KMS-11 (cell line): ENCODE measurements at regions not wholly inside any gene's neighbourhood (a gene's known extent, or its start where the extent isn't known, plus 50 kb on each side); places are given as distances from the start of the nearest gene placed in this dataset.

ENCODE experiments used
- H2AFZ ChIP-seq: fragments of 200-600 bp; sonication (generic); 2 replicates; pipeline ENCODE4 v1.6.1; 2016; ENCODE audit warnings: antibody characterized with exemption, mixed run types, low read depth
- H3K27ac ChIP-seq: fragments of 200-600 bp; sonication (generic); 2 replicates; pipeline ENCODE4 v1.6.1; 2016; ENCODE audit warnings: mild to moderate bottlenecking, mixed run types
- H3K27me3 ChIP-seq: fragments of 200-600 bp; sonication (generic); 2 replicates; pipeline ENCODE4 v1.6.1; 2017; ENCODE audit warnings: mild to moderate bottlenecking, low read depth, mixed run types, moderate library complexity; ENCODE audit not compliant: insufficient read depth
- H3K36me3 ChIP-seq: fragments of 200-600 bp; sonication (generic); 2 replicates; pipeline ENCODE4 v1.6.1; 2017; ENCODE audit warnings: mild to moderate bottlenecking, mixed run types; ENCODE audit not compliant: insufficient read depth
- H3K4me1 ChIP-seq: fragments of 200-600 bp; sonication (generic); 2 replicates; pipeline ENCODE4 v1.6.1; 2016; ENCODE audit warnings: mild to moderate bottlenecking, low read depth, mixed run types; ENCODE audit not compliant: poor library complexity, severe bottlenecking
- H3K4me2 ChIP-seq: fragments of 200-600 bp; sonication (generic); 2 replicates; pipeline ENCODE4 v1.7.0; 2016; ENCODE audit warnings: mild to moderate bottlenecking, mixed run types
- H3K4me3 ChIP-seq: fragments of 200-600 bp; sonication (generic); IDR thresholded peaks from 2 replicates; pipeline ENCODE4 v1.6.1; 2017; ENCODE audit warnings: low read depth, low read length, mixed read lengths; ENCODE audit not compliant: insufficient read depth
- H3K79me2 ChIP-seq: fragments of 200-600 bp; sonication (generic); 2 replicates; pipeline ENCODE4 v1.6.1; 2016; ENCODE audit warnings: low read depth, mixed run types; ENCODE audit not compliant: insufficient read depth
- H3K9ac ChIP-seq: fragments of 200-600 bp; sonication (generic); 2 replicates; pipeline ENCODE4 v1.6.1; 2016; ENCODE audit warnings: mild to moderate bottlenecking, mixed run types
- H4K20me1 ChIP-seq: fragments of 200-600 bp; sonication (generic); 2 replicates; pipeline ENCODE4 v1.6.1; 2016; ENCODE audit warnings: mild to moderate bottlenecking, mixed run types; ENCODE audit not compliant: insufficient read depth
- TF ChIP-seq, protein P1 (sequence below): fragments of 200-600 bp; sonication (generic); conservative IDR thresholded peaks from 2 replicates; pipeline ENCODE4 v1.6.1; 2017; ENCODE audit warnings: low read depth, mild to moderate bottlenecking, antibody characterized with exemption, low read length, moderate library complexity, mixed read lengths

DNA sequence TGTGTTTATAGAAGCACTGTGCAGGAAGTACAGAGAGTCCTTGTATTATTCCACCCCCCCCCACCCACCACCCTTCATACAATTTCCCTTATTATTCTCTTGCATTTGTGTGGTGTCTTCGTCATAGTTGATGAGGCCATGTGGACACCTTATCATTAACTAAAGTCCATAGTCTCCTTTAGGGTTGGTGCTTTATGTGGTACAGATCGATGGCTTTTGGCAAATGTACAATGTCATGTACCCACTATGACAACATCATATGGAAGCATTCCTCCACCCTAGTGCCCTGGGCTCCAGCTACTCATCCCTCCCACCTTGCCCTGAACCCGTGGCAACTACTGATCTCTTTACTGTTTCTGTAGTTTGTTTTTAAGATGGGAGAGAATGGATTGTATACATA lies 93.8 kb upstream of the HDAC4 start:
- Histone ChIP-seq H3K9ac (no peak overlapping the region), H2AFZ (no peak overlapping the region), H3K36me3 (no peaks in the 10 kb centered on the region), H3K79me2 (no peaks in the 10 kb centered on the region), H3K4me2 (no peak overlapping the region), H3K27me3 (peaks cover 28% of the 10 kb centered on the region; the same call in 1 of the 2 replicates), H3K27ac (no peak overlapping the region), H3K4me1 (no peaks in the 10 kb centered on the region), H4K20me1 (no peaks in the 10 kb centered on the region), H3K4me3 (no peak overlapping the region)
- TF ChIP-seq, protein P1, sequence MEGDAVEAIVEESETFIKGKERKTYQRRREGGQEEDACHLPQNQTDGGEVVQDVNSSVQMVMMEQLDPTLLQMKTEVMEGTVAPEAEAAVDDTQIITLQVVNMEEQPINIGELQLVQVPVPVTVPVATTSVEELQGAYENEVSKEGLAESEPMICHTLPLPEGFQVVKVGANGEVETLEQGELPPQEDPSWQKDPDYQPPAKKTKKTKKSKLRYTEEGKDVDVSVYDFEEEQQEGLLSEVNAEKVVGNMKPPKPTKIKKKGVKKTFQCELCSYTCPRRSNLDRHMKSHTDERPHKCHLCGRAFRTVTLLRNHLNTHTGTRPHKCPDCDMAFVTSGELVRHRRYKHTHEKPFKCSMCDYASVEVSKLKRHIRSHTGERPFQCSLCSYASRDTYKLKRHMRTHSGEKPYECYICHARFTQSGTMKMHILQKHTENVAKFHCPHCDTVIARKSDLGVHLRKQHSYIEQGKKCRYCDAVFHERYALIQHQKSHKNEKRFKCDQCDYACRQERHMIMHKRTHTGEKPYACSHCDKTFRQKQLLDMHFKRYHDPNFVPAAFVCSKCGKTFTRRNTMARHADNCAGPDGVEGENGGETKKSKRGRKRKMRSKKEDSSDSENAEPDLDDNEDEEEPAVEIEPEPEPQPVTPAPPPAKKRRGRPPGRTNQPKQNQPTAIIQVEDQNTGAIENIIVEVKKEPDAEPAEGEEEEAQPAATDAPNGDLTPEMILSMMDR, result no peak

DNA sequence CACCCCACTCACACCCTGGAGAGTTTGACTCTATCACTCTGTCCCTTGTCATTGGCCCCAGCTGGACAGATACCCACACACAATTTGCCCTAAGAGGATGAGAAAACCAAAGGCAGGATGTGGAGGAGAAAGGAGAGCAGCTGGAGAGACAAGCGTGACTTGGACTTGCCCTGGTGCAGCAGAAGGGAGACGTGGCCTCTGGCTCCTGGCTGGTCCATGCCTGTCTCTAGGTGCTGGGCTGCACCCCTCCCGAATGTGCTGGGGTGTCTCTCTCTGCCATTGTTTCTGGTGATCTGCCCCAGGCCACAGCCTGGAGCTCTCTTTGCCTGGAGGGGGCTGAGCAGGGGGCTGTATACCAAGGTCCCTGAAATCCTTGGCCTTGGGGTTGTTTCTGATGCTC lies 88.7 kb upstream of the HDAC4 start:
- H3K79me2 ChIP-seq, result no peaks in the 10 kb centered on the region
- no peaks in the 10 kb centered on the region for H4K20me1 ChIP-seq
- no peak overlapping the region for H3K4me2 ChIP-seq
- no peaks in the 10 kb centered on the region for H3K4me1 ChIP-seq
- H3K9ac ChIP-seq, result no peak overlapping the region
- no peak overlapping the region for H2AFZ ChIP-seq
- TF ChIP-seq, protein P1, result no peak
- no peaks in the 10 kb centered on the region for H3K36me3 ChIP-seq
- H3K4me3 ChIP-seq, result no peak overlapping the region
- peaks cover 32% of the 10 kb centered on the region for H3K27me3 ChIP-seq
- H3K27ac ChIP-seq, result no peak overlapping the region

DNA sequence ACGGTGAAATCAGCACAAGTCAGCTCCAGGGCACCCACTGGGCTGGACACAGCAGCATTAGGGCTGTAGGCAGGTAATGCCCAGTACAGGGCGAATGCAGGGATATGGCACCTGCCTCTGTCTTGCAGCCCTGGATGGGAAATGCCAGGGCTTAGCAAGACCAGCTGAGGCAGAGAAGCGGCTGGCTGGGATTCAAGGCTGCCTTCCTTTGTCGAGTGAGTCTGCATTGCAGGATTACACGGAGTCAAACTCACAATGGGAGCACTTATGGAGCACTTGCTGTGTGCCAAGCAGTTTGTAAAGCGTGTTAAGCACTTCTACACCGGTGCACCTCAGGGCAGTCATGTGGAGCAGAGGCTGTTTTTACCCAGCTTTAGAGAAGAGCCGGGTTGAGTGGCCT lies 87.3 kb upstream of the HDAC4 start:
- H3K27me3 ChIP-seq, result peaks cover 30% of the 10 kb centered on the region
- H3K27ac ChIP-seq, result no peak overlapping the region
- no peak overlapping the region for H3K4me2 ChIP-seq
- no peaks in the 10 kb centered on the region for H3K4me1 ChIP-seq
- no peaks in the 10 kb centered on the region for H4K20me1 ChIP-seq
- no peak overlapping the region for H3K4me3 ChIP-seq
- H3K79me2 ChIP-seq, result no peaks in the 10 kb centered on the region
- TF ChIP-seq, protein P1, result no peak
- H3K9ac ChIP-seq, result no peak overlapping the region
- H2AFZ ChIP-seq, result no peak overlapping the region
- no peaks in the 10 kb centered on the region for H3K36me3 ChIP-seq

DNA sequence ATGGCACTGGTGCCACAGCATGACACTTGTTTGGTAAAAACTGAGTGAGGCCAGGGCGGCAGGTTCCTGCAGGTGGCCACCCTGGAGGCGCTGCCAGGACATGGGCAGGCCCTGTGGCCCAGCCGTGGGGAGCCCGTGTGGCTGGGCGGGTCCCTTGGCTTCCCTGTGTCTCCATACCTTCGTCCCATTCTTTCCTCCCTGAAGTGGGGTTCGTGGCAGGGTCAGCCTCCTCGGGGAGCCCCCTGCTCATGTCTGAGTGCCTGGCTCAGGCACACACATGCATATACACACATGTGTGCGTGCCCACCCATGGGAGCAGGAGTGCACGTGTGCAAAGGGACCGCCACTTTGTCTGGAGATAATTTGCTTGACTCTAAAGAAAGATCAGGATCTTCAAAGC lies 86.5 kb upstream of the HDAC4 start:
- Histone ChIP-seq H3K36me3 (no peaks in the 10 kb centered on the region), H3K79me2 (no peaks in the 10 kb centered on the region), H3K27ac (no peak overlapping the region), H3K27me3 (peaks cover 35% of the 10 kb centered on the region), H3K4me2 (no peak overlapping the region), H3K4me1 (no peaks in the 10 kb centered on the region), H3K4me3 (no peak overlapping the region), H3K9ac (no peak overlapping the region), H2AFZ (no peak overlapping the region), H4K20me1 (no peaks in the 10 kb centered on the region)
- TF ChIP-seq, protein P1, result no peak
